ENCODE measurements at regions not wholly inside any gene's neighbourhood (a gene's known extent, or its start where the extent isn't known, plus 50 kb on each side); places are given as distances from the start of the nearest gene placed in this dataset.

- intact Hi-C loops (cut with DNase I; ENCODE audit: low total_unique reads): no loop called here
- 61 to 77% (median 64%) methylated on average over 4 of the region's 4 CpGs for WGBS, 5 donors
- Histone ChIP-seq H3K36me3 (no peaks in the 10 kb centered on the region), H3K27ac (no peak overlapping the region), H3K4me1 (no peaks in the 10 kb centered on the region), H3K4me3 (no peak overlapping the region), H3K9me3 (no peaks in the 10 kb centered on the region), H3K27me3 (replicated peaks in 1 of 7) (no peaks in the 10 kb centered on the region)
- TF ChIP-seq POLR2AphosphoS5 (IDR thresholded peaks at IDR 0.05): no peak
- no peak for TF ChIP-seq CTCF (IDR thresholded peaks at IDR 0.05 in 8 of 11, conservative IDR thresholded peaks at IDR 0.05 in 3 of 11)
- no peak for TF ChIP-seq POLR2A (IDR thresholded peaks at IDR 0.05)
- no peak for DNase-seq
Measured at GRCh38 chr2:41413813-41414485, 633.9 kb upstream of the PKDCC start.

- no peak for TF ChIP-seq POLR2AphosphoS5 (IDR thresholded peaks at IDR 0.05)
- peak in 7 of 11 experiments; percentile 24 to 41 (median 35) for TF ChIP-seq CTCF (IDR thresholded peaks at IDR 0.05 in 8 of 11, conservative IDR thresholded peaks at IDR 0.05 in 3 of 11)
- no peak for TF ChIP-seq POLR2A (IDR thresholded peaks at IDR 0.05)
- DNase-seq: no peak
- H3K27me3 ChIP-seq (replicated peaks in 1 of 7): no peaks in the 10 kb centered on the region
- intact Hi-C loops (cut with DNase I; ENCODE audit: low total_unique reads): no loop called here
- no peaks in the 10 kb centered on the region for H3K4me1 ChIP-seq
- no peak overlapping the region for H3K27ac ChIP-seq
- H3K4me3 ChIP-seq: no peak overlapping the region
- no peaks in the 10 kb centered on the region for H3K9me3 ChIP-seq
- H3K36me3 ChIP-seq: no peaks in the 10 kb centered on the region
- 35 to 70% (median 61%) methylated on average over 5 of the region's 5 CpGs for WGBS, 5 donors
Measured at GRCh38 chr2:41414486-41415230, 633.2 kb upstream of the PKDCC start.

GRCh38 chr2:41417511-41417910, 630.3 kb upstream of the PKDCC start:
- 51 to 77% (median 59%) methylated on average over 1 of the region's 1 CpG for WGBS, 5 donors
- Histone ChIP-seq H3K27me3 (replicated peaks in 1 of 7) (no peaks in the 10 kb centered on the region), H3K9me3 (no peaks in the 10 kb centered on the region), H3K4me3 (no peak overlapping the region), H3K4me1 (no peaks in the 10 kb centered on the region), H3K36me3 (no peaks in the 10 kb centered on the region), H3K27ac (no peak overlapping the region)
- TF ChIP-seq POLR2AphosphoS5 (IDR thresholded peaks at IDR 0.05): no peak
- no peak for TF ChIP-seq POLR2A (IDR thresholded peaks at IDR 0.05)
- no peak for DNase-seq
- intact Hi-C loops (cut with DNase I; ENCODE audit: low total_unique reads): no loop called here

GRCh38 chr2:41420219-41420618, 627.6 kb upstream of the PKDCC start:
- no peaks in the 10 kb centered on the region for H3K9me3 ChIP-seq
- no peaks in the 10 kb centered on the region for H3K4me1 ChIP-seq
- WGBS, 5 donors: 60 to 81% (median 72%) methylated on average over 3 of the region's 3 CpGs
- intact Hi-C loops (cut with DNase I; ENCODE audit: low total_unique reads): no loop called here
- no peak for DNase-seq
- no peaks in the 10 kb centered on the region for H3K27me3 ChIP-seq (replicated peaks in 1 of 7)
- H3K36me3 ChIP-seq: no peaks in the 10 kb centered on the region
- no peak overlapping the region for H3K4me3 ChIP-seq
- H3K27ac ChIP-seq: no peak overlapping the region
- TF ChIP-seq CTCF (IDR thresholded peaks at IDR 0.05 in 8 of 11, conservative IDR thresholded peaks at IDR 0.05 in 3 of 11): no peak
- TF ChIP-seq POLR2AphosphoS5 (IDR thresholded peaks at IDR 0.05): no peak
- TF ChIP-seq POLR2A (IDR thresholded peaks at IDR 0.05): no peak
